MCF 10A (cell line): ENCODE measurements at regions not wholly inside any gene's neighbourhood (a gene's known extent, or its start where the extent isn't known, plus 50 kb on each side); places are given as distances from the start of the nearest gene placed in this dataset.

Experiments used
- BruUV-seq: library from RNA; stranded (reverse); fragments of 400-500 nt; replicated peaks from 2 replicates; lab custom pipeline; 2021; lab: Mats Ljungman, UMichigan
- CTCF ChIA-PET: fragments of 300-600 bp; sonication (Branson Sonifier 250); formaldehyde crosslinking; extraction: SDS; loops from one replicate; lab custom pipeline; 2021; ENCODE audit warnings: antibody characterized with exemption, inconsistent platforms; lab: Yijun Ruan, JAX
- POLR2A ChIA-PET: fragments of 300-600, 350-650 bp; sonication (Branson Sonifier 250); formaldehyde crosslinking; extraction: SDS; loops from one replicate; lab custom pipeline; 2020; ENCODE audit warnings: antibody characterized with exemption, inconsistent platforms; lab: Yijun Ruan, JAX
- DNase-seq: peaks from one replicate; pipeline ENCODE4 v3.0.0-alpha.2; 2018; ENCODE audit not compliant: unreplicated experiment
- H3K27ac Mint-ChIP-seq: one replicate; pipeline ENCODE4 v1.8.0; 2022; ENCODE audit warnings: mild to moderate bottlenecking, low read depth, mixed read lengths; ENCODE audit not compliant: unreplicated experiment
- H3K27me3 Mint-ChIP-seq: one replicate; pipeline ENCODE4 v1.8.0; 2022; ENCODE audit warnings: mixed read lengths; ENCODE audit not compliant: insufficient read depth, unreplicated experiment
- H3K36me3 Mint-ChIP-seq: one replicate; pipeline ENCODE4 v1.8.0; 2022; ENCODE audit warnings: mild to moderate bottlenecking, moderate library complexity, mixed read lengths; ENCODE audit not compliant: insufficient read depth, unreplicated experiment
- H3K4me1 Mint-ChIP-seq: one replicate; pipeline ENCODE4 v1.8.0; 2022; ENCODE audit warnings: mixed read lengths; ENCODE audit not compliant: insufficient read depth, unreplicated experiment
- H3K4me3 Mint-ChIP-seq: one replicate; pipeline ENCODE4 v1.8.0; 2022; ENCODE audit warnings: mild to moderate bottlenecking, moderate library complexity, mixed read lengths; ENCODE audit not compliant: unreplicated experiment
- H3K9me3 Mint-ChIP-seq: one replicate; pipeline ENCODE4 v1.8.0; 2022; ENCODE audit warnings: mixed read lengths; ENCODE audit not compliant: unreplicated experiment
- CTCF ChIP-seq: fragments of 200-600 bp; IDR thresholded peaks from one replicate; pipeline ENCODE4 v1.8.0; 2022; ENCODE audit warnings: antibody characterized with exemption, mild to moderate bottlenecking; ENCODE audit not compliant: unreplicated experiment
- intact Hi-C: fragments of 100-400 bp; cut with micrococcal nuclease; formaldehyde crosslinking; loops from 2 replicates; pipeline ENCODE4 v1.14.1; 2022

DNA sequence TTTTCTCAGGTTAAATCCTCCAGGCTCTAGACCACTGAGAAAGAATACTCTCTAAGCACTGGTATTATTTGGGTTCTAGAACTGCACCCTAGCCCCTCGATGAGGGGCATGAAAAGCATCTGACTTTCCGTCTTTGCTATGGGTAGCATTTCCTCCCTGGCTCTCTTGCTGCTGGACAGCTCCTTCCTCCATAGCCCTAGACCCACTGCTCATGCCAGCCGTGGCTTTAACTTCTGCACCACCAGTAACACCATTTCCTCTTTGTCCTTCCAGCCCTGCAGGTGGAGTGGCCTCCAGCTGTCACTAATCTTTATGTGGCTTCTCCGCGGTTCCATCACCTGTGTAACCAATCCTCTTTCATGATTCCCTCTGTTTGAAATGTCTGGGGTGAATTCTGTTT is 194.9 kb downstream of the SCP2D1 start:
- Mint-ChIP-seq H3K27me3 (no peaks in the 10 kb centered on the region), H3K27ac (no peak overlapping the region), H3K36me3 (no peaks in the 10 kb centered on the region), H3K4me1 (no peaks in the 10 kb centered on the region), H3K9me3 (peaks cover 51% of the 10 kb centered on the region), H3K4me3 (no peak overlapping the region)
- no peak for DNase-seq
- POLR2A ChIA-PET, result no interaction called here
- BruUV-seq, result no TSS peak
- CTCF ChIA-PET, result no interaction called here
- TF ChIP-seq CTCF, result no peak
- intact Hi-C loops, result no loop called here

- H3K27ac Mint-ChIP-seq, result no peak overlapping the region
- no peaks in the 10 kb centered on the region for H3K27me3 Mint-ChIP-seq
- ChIA-PET POLR2A (no interaction called here), CTCF (interaction anchor here (0.7 kb wide), 1 partner anchor 12 kb away, joined by 3 read pairs; no protein-coding TSS in a partner anchor)
- DNase-seq, result no peak
- no peak for TF ChIP-seq CTCF
- BruUV-seq, result no TSS peak
- no peaks in the 10 kb centered on the region for H3K4me1 Mint-ChIP-seq
- peaks cover 53% of the 10 kb centered on the region for H3K9me3 Mint-ChIP-seq
- H3K4me3 Mint-ChIP-seq, result no peak overlapping the region
- H3K36me3 Mint-ChIP-seq, result no peaks in the 10 kb centered on the region
- intact Hi-C loops, result no loop called here
Observed at GRCh38 chr20:19009081-19009688, 195.6 kb downstream of the SCP2D1 start.

- POLR2A ChIA-PET, result interaction anchor here (0.6 kb wide), 1 partner anchor 219 kb away, joined by 3 read pairs; no protein-coding TSS in a partner anchor
- intact Hi-C loops, result no loop called here
Observed at GRCh38 chr20:19012676-19013075, 199.1 kb downstream of the SCP2D1 start.

DNA sequence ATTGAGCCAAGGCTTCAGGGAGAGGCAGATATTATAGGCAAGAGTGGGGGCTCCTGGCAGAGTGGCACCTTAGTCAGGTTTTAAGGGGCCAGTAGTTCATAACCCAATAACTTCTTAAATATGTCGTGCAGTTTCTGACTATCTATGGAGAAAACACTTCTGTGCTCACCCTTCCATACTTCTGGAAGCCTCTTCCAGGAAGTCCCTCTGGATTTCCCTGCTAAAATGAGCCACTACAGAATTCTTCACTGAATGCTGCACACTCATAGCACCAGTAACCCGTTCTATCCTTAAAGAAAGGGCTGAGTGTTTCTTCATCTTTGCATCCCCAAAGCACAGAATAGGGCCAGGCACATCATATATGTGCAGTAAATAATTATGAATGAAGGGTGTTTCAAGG is 198.5 kb upstream of the SLC24A3 start:
- H3K9me3 Mint-ChIP-seq, result peaks cover 38% of the 10 kb centered on the region
- POLR2A ChIA-PET, result interaction anchor here (0.6 kb wide), 1 partner anchor 45 kb away, joined by 3 read pairs; no protein-coding TSS in a partner anchor
- no peaks in the 10 kb centered on the region for H3K4me1 Mint-ChIP-seq
- intact Hi-C loops, result no loop called here
- no peak overlapping the region for H3K27ac Mint-ChIP-seq
- no peak for TF ChIP-seq CTCF
- no peak for DNase-seq
- no peak overlapping the region for H3K4me3 Mint-ChIP-seq
- no peaks in the 10 kb centered on the region for H3K36me3 Mint-ChIP-seq
- CTCF ChIA-PET, result interaction anchor here (0.6 kb wide), 1 partner anchor 22 kb away, joined by 3 read pairs; no protein-coding TSS in a partner anchor
- no TSS peak for BruUV-seq
- H3K27me3 Mint-ChIP-seq, result no peaks in the 10 kb centered on the region

More at GRCh38 chr20:19012676-19013075, 199.1 kb downstream of the SCP2D1 start:
- peak; percentile 39 for DNase-seq
- Mint-ChIP-seq H3K4me3 (no peak overlapping the region), H3K36me3 (no peaks in the 10 kb centered on the region), H3K27ac (no peak overlapping the region), H3K27me3 (no peaks in the 10 kb centered on the region), H3K4me1 (no peaks in the 10 kb centered on the region), H3K9me3 (peaks cover 44% of the 10 kb centered on the region)
- no peak for TF ChIP-seq CTCF
- no TSS peak for BruUV-seq
- CTCF ChIA-PET, result no interaction called here
